ENCODE measurements at regions not wholly inside any gene's neighbourhood (a gene's known extent, or its start where the extent isn't known, plus 50 kb on each side); places are given as distances from the start of the nearest gene placed in this dataset.

DNA sequence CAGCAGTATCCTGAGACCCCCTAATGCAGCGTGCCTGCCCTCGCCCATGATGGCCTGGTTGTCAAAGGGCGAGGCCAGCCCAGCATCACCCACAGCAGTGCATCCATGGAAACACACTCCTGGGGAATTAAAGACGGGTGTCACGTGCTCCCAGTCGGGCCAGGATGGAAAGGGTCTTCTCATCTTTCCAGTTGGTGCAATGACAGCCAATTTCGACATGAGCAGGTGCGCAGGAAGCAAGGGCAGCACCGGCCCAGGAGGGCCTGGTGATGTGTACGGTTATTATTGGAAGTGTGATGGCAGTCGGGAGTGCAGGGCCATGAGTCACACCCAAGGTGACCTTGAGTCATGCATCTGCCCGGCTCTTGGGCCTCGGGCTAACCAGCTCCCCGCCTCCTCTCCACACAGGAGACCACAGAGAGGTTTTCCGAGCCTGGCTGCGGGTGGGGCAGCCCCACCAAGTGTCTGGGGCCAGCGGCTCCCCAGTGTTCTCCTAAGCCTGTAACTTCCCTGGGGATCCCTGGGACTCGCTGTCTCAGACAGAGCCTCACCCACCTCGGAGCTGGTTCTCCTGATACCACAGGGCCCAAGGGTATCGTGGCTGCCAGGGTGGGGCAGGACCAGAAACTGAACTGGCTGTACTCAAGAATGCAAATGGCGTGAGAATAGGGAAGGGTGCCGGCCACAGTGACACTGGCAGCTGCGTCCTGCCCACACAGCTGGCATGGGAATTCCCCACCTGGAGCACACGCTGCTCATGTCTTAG, 119.8 kb downstream of the SIK1 start:
- TF ChIP-seq, protein P1, sequence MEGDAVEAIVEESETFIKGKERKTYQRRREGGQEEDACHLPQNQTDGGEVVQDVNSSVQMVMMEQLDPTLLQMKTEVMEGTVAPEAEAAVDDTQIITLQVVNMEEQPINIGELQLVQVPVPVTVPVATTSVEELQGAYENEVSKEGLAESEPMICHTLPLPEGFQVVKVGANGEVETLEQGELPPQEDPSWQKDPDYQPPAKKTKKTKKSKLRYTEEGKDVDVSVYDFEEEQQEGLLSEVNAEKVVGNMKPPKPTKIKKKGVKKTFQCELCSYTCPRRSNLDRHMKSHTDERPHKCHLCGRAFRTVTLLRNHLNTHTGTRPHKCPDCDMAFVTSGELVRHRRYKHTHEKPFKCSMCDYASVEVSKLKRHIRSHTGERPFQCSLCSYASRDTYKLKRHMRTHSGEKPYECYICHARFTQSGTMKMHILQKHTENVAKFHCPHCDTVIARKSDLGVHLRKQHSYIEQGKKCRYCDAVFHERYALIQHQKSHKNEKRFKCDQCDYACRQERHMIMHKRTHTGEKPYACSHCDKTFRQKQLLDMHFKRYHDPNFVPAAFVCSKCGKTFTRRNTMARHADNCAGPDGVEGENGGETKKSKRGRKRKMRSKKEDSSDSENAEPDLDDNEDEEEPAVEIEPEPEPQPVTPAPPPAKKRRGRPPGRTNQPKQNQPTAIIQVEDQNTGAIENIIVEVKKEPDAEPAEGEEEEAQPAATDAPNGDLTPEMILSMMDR (IDR thresholded peaks at IDR 0.05): no peak
- no peak for TF ChIP-seq POLR2A (IDR thresholded peaks at IDR 0.05)
